ENCODE measurements at regions not wholly inside any gene's neighbourhood (a gene's known extent, or its start where the extent isn't known, plus 50 kb on each side); places are given as distances from the start of the nearest gene placed in this dataset.

- TF ChIP-seq, protein P1, sequence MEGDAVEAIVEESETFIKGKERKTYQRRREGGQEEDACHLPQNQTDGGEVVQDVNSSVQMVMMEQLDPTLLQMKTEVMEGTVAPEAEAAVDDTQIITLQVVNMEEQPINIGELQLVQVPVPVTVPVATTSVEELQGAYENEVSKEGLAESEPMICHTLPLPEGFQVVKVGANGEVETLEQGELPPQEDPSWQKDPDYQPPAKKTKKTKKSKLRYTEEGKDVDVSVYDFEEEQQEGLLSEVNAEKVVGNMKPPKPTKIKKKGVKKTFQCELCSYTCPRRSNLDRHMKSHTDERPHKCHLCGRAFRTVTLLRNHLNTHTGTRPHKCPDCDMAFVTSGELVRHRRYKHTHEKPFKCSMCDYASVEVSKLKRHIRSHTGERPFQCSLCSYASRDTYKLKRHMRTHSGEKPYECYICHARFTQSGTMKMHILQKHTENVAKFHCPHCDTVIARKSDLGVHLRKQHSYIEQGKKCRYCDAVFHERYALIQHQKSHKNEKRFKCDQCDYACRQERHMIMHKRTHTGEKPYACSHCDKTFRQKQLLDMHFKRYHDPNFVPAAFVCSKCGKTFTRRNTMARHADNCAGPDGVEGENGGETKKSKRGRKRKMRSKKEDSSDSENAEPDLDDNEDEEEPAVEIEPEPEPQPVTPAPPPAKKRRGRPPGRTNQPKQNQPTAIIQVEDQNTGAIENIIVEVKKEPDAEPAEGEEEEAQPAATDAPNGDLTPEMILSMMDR (IDR thresholded peaks at IDR 0.05): no peak
Measured at GRCh38 chr13:111458001-111458531, 137.6 kb downstream of the TEX29 start.

DNA sequence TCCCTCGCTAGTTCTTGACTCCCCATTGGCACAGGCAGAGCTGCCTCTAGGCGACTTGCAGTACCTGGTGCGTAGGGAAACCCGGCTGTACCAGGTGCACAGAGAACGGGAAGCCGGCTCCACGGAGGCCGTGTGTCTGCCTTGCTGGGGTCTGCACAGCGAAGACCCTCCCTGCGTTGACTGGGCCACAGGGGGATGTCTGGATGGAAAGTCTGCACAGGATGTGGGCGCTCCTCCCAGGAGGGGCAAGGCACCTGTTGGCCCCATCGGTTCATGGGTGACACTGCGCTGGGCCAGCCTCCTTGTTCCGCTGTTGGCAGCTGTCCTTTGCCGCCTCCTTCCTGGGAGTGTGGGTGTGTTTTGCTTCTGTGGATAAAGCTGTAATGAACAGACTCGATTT, 138.3 kb downstream of the TEX29 start:
- Histone ChIP-seq H3K4me3 (ENCODE audit: low read depth, low read length) (no peak overlapping the region), H3K79me2 (no peaks in the 10 kb centered on the region), H2AFZ (no peak overlapping the region), H3K4me1 (no peaks in the 10 kb centered on the region), H3K9ac (no peak overlapping the region), H3K27me3 (ENCODE audit: control insufficient read depth, insufficient read depth, low read length) (no peaks in the 10 kb centered on the region), H3K27ac (no peak overlapping the region), H3K36me3 (ENCODE audit: control insufficient read depth, insufficient read depth, low read length) (no peaks in the 10 kb centered on the region), H3K4me2 (ENCODE audit: low read length) (no peak overlapping the region), H3K9me3 (ENCODE audit: control insufficient read depth, low read length) (no peaks in the 10 kb centered on the region)
- TF ChIP-seq, protein P1 (IDR thresholded peaks at IDR 0.05): no peak

More at GRCh38 chr13:111458001-111458531, 137.6 kb downstream of the TEX29 start:
- Histone ChIP-seq H3K9me3 (ENCODE audit: control insufficient read depth, low read length) (no peaks in the 10 kb centered on the region), H3K4me3 (ENCODE audit: low read depth, low read length) (no peak overlapping the region), H3K4me2 (ENCODE audit: low read length) (no peak overlapping the region), H3K79me2 (no peaks in the 10 kb centered on the region), H3K36me3 (ENCODE audit: control insufficient read depth, insufficient read depth, low read length) (no peaks in the 10 kb centered on the region), H2AFZ (no peak overlapping the region), H3K9ac (no peak overlapping the region), H3K27me3 (ENCODE audit: control insufficient read depth, insufficient read depth, low read length) (no peaks in the 10 kb centered on the region), H3K27ac (no peak overlapping the region), H3K4me1 (no peaks in the 10 kb centered on the region)

DNA sequence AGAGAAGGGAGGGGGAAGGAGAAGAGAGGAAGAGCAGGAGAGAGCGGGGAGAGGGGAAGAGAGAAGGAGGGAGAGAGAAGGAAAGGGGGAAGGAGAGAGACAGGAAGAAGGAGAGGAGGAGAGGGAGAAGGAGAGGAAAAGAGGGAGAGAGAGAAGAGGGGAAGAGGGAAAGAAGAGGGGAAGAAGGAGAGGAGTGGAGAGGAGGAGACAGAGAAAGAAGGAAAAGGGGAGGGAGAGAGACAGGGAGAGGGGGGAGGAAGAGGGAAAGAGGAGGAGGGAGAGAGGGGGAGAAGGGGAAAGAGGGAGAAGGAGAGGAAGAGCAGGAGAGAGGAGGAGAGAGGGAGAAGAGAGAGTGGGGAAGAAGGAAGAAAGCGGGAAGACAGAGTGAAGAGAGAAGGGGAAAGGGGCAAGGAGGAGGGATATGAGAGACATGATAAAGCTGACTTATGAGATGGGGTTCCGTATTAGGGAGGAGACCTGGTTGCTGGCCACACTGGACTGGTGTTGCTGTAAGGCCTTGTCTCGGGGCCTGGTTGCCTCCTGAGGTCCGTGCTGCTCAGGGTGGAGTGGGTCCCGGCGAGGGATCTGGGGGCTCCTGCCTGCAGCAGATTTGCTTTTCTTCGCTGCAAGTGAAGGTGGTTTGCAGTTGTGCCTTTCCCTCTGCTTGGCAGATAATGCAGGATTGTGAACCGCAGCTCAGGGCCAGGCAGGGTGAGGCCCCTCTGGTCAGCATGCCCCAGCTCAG, 139.5 kb downstream of the TEX29 start:
- Histone ChIP-seq H3K27me3 (ENCODE audit: control insufficient read depth, insufficient read depth, low read length) (no peaks in the 10 kb centered on the region), H3K79me2 (no peaks in the 10 kb centered on the region), H3K4me2 (ENCODE audit: low read length) (no peak overlapping the region), H3K9me3 (ENCODE audit: control insufficient read depth, low read length) (no peaks in the 10 kb centered on the region), H3K4me1 (no peaks in the 10 kb centered on the region), H3K4me3 (ENCODE audit: low read depth, low read length) (no peak overlapping the region), H3K9ac (no peak overlapping the region), H3K27ac (no peak overlapping the region), H3K36me3 (ENCODE audit: control insufficient read depth, insufficient read depth, low read length) (no peaks in the 10 kb centered on the region), H2AFZ (no peak overlapping the region)
- TF ChIP-seq, protein P1 (IDR thresholded peaks at IDR 0.05): no peak

GRCh38 chr13:111460548-111461444, 140.4 kb downstream of the TEX29 start:
- Histone ChIP-seq H3K4me2 (ENCODE audit: low read length) (no peak overlapping the region), H3K27me3 (ENCODE audit: control insufficient read depth, insufficient read depth, low read length) (no peaks in the 10 kb centered on the region), H3K4me3 (ENCODE audit: low read depth, low read length) (no peak overlapping the region), H3K36me3 (ENCODE audit: control insufficient read depth, insufficient read depth, low read length) (no peaks in the 10 kb centered on the region), H3K9ac (no peak overlapping the region), H3K79me2 (no peaks in the 10 kb centered on the region), H3K4me1 (no peaks in the 10 kb centered on the region), H2AFZ (no peak overlapping the region), H3K9me3 (ENCODE audit: control insufficient read depth, low read length) (no peaks in the 10 kb centered on the region), H3K27ac (no peak overlapping the region)
- TF ChIP-seq, protein P1 (IDR thresholded peaks at IDR 0.05): no peak
